HG03457 (cell line): ENCODE measurements at regions not wholly inside any gene's neighbourhood (a gene's known extent, or its start where the extent isn't known, plus 50 kb on each side); places are given as distances from the start of the nearest gene placed in this dataset.

ENCODE experiments used
- ATAC-seq: cut with Tn5 transposase; IDR thresholded peaks from one replicate; pipeline ENCODE4 v1.9.1; 2021; ENCODE audit warnings: moderate number of reproducible peaks; ENCODE audit not compliant: unreplicated experiment

DNA sequence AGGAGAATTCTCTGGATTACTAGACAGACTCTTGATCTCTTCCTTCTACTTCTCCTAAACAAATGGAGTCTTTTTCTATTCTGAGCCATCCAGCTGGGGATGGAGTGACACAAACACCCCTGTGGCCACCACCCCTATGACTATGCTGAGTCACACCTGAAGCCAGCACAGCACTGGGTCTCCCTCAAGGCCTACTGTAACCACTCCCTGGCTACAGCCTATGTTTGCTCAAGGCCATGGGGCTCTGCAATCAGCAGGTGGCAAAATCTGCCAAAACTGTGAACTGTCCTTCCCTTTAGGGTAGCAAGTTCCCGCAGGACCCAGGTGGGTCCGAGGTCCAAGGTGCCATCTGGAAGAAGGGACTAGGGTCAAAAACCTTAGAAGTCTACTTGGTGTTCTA is 132.3 kb downstream of the TINAG start:
- ATAC-seq: no peak

DNA sequence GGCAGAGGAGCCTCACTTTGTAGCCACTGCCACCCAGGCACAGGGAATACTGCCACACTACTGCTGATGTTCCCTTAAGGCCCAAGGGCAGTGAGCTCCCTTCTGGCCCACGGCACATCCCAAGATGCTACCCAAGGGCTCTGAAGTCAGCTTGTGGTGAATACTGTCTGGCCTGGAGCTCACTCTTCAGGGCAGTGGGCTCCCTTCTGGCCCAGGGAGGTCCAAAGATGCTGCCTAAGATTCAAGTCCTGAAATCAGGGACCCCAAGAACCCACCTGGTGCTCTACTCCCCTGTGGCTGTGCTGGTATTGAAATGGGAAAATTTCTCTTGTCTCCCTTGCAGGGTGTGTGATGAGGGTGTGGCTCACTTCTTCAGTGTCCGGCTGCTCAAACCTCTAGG is 132.8 kb downstream of the TINAG start:
- no peak for ATAC-seq

DNA sequence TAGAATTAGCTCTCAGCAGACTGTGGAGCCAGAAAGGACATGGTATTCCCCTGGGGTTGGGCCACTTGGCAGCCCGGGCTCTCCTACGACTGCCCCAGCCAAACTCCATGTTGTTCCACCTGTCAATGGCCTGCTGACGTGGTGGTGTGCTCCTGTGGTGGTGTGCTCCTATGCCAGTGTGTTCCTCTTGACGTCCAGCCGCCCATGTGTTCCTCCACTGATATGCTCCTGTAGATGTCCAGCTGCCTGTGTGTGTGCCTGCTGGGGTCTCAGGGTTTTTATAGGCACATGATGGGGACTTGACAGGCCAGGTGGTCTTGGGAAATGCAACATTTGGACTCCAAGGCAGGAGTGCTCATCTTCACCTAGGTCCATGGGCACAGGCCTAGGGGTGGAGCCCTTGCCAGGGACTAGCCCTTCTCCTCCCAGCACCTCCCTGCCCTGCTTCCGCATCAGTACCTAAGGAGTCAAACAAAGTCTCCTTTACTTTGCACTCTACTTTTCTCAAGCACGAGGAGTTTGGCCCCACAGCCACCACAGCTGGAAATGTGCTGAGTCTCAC is 133.5 kb downstream of the TINAG start:
- no peak for ATAC-seq

DNA sequence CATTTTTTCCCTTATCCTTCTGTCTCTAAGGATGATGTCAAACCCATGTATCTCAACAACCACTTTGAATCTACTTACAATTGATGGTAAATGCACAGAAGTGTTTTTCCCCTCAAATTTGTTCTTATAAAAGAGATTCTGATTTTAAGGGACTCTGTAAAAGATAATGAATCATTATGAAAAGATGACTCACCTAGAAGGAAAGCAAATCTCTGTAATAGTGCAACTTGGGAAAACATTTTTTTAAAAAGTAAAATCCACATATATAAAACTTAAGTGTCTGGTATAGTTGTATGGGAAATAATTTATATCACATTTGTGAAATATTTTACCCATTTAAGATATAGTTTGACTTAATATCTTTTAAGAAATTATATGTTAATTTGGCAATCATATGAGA is 137.0 kb downstream of the TINAG start:
- ATAC-seq: no peak

DNA sequence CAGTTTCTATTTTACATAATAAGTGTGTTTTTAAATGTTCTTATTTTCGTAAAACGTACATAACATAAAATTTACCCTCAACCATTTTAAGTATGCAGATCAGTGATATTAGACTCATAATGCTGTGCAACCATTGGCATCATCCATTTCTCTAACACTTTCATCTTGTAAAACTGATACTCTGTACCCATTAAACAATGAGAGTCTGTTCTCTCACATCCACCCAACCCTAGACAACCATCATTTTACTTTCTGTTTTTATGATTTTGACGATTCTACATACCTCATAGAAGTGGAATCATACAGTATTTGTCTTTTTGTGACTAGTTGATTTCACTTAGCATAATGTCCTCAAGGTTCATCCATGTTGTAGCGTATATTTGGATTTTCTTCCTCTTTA is 140.4 kb downstream of the TINAG start:
- no peak for ATAC-seq

DNA sequence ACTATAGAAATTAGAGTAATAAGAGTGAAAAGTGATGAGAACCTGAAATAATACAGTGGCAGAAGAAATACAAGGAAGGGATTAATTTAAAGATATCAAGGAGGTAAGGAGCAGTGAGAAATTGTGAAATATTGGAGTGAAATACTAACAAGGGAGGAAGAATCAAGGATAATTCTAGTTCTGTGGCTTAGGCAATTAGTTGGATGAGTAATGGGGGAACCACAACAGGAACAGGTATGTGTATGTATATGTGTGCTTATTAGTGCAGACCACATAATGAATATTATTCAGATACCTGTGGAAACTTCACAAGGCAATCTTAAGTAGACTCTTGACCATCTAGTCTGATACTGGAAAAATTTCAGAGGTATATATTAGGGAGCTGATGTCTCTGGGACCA is 143.3 kb downstream of the TINAG start:
- ATAC-seq: no peak

DNA sequence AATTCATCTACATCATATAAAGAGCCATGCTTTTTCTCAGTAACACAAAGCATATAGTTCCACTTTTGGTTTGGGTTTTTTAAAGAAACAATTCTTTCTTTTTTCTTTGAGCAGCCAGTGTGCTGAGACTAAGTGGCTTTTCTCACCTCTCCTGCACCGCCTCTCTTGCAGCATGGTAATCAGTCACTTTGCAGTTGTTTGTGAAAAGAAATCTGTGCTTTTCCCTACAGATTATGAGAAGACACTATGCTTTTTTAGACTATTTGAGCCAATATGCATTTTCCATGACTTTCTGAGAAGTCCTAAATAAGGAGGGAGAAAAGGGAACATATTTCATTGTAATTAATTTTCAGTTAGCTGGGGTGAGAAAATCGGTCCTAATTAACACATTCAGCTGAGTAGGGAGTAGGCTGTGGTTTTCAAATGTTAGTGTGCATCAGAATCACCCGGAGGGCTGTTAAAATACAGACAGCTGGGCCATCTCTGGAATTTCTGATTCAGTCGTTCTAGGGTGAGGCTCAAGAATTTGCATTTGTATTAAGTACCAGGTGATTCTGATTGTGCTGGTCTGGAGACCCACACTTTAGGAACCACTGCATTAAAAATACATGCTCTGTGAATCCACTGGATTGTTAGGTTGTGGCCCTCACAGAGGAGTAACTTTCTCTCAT is 155.2 kb downstream of the TINAG start:
- ATAC-seq: no peak

DNA sequence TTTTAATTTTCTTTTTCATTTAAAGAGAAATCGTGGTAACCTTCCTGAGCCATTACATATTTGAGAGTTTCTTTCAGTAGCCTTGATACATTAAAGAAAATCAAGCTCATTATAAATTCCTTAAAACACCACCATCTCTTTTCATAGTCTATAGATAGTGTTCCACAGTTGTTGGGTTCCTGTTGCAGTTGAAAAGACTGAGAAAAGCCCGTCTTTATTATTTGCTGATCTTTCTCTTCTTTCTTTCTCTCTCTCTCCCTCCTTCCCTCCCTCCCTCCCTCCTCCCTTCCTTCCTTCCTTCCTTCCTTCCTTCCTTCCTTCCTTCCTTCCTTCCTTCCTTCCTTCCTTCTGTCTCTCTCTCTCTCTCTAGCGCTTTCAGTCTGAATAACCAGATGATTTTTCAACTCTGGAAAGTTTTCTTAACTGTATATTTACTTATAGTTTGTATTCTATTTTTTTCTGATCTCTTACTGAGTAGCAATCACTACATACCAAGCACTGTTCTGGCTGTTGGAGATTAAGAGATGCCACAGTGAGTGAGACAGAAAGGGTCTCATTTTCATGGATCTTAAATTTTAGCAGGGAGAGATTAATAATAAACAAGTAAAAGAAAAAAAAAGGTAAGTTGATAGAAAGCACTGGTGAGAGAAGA is 157.5 kb downstream of the TINAG start:
- no peak for ATAC-seq

DNA sequence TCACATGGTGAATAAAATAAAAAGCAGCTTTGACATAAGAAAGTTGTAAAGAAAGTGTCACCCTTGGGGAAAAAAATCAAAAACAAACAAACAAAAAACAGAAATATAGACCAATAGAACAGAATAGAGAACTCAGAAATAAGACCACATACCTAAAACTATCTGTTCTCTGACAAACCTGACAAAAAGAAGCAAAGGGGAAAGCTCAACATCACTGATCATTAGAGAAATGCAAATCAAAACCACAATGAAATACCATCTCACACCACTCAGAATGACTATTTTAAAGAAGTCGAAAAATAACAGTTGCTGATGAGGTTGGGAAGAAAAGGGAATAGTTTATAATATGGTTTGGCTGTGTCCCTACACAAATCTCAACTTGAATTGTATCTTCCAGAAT is 159.1 kb downstream of the TINAG start:
- no peak for ATAC-seq

DNA sequence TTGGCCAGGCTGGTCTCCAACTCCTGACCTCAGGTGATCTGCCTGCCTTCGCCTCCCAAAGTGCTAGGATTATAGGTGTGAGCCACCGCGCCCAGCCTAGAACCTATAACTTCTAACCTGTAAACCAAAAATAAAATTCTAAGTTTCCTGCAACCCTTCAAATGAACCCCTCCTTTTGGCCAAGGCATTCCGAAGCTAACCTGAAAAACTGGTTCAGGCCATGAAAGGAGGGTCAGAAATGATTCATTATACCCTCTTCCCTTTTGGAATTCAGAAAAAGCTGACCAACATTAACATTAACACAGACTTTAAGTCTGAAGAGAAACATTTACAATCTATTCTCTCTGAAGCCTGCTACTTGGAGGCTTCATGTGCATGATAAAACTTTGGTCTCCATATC is 165.1 kb downstream of the TINAG start:
- ATAC-seq: no peak

DNA sequence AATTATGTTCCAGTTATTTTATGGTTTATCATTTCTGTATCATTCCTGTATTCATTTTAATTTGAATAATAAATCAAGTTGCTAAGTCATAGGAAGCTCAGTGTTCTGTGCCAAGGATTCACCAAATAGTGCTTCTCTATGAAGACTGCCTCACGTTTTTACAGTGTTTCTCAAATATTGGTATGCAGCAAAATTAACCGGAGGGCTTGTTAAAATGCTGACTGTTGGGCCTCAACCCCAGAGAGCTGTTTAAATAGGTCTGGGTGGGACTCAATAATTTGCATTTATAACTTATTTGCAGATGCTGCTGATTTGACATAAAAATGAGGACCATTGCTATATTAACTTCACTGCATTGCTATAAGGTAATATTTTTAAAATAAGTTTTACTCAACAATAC is 166.7 kb downstream of the TINAG start:
- ATAC-seq: no peak

DNA sequence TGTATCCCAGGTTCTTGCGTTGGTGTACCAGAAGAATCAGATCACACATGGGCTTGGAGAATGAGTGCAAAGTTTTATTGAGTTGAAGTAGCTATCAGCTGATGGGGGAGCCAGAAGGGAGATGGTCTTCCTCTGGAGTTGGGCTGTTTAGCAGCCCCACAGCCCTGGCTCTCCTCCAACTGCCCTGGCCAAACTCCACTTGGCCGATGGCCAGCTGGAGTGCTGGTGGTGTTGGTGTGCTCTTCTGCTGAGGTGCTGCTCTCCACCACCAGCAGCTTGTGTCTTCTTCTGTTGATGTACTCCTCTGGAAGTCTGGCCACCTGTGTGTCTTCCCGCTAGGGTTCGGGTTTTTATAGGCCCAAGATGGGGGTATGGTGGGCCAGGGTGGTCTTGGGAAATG is 172.8 kb downstream of the TINAG start:
- ATAC-seq: no peak

DNA sequence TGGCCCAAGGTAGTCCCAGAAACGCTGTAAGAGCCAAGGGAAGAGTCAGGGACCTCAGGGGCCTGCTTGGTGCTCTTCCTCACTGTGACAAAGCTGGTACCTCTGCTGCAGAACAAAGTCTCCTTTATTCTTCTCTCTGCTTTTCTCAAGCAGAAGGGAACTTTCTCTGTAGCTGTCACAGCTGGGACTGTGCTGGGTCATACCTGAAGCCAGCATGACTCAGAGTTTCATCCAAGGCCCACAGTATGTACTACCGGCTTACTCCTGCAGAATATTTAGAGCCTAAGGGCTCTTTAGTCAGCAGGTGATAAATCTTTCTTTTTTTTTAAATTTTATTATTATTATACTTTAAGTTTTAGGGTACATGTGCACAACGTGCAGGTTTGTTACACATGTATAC is 183.2 kb downstream of the TINAG start:
- no peak for ATAC-seq

DNA sequence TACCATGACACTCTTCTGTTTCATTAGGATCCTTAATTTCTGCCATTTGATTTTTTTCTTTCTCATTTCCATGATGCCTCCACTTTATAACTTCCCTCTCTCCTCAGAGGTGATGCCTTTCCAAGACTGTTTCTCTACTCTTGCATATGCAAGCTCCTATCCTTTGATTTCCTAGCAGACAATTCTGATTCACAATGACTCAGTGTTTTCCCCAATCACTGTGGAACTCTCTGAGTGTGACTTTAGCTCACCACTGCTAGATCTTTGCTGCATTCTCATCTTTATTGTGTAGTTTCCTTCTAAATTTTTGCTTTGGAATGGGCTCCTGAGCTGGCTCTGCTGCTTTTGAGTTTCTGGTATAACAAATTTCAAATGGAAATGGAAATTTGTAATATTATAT is 184.9 kb downstream of the TINAG start:
- ATAC-seq: no peak

DNA sequence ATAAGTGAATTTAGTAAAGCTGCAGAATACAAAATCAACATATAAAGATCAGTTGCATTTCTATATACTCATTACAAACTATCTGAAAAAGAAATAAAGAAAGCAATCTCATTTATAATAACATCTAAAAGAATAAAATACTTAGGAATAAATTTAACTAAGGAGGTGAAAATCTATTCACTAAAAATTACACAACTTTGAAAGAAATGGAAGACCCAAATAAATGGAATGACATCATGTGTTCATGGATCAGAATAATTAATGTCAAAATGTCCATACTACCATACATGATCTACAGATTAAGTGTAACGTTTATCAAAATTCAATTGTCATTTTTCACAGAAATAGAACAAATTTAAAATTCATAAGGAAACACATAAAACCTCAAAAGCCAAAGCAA is 194.9 kb downstream of the TINAG start:
- ATAC-seq: no peak

DNA sequence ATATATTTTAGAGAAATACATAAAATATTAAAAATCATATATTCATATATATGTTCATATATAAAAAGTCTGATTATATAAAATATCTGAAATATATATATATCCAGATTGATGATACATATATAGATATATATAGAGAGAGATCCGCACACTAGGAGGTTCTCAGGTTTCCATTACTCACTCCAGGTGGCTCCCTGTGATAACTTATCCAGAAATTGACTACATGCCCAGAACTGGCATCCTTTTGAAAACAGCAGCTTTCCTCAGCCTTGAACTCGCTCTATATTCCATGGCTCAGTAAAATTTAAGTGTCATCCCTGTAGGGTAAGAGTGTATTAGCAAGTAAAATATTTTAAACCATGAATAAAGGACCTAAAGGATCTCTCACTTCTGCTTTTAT is 206.8 kb downstream of the TINAG start:
- ATAC-seq: no peak

DNA sequence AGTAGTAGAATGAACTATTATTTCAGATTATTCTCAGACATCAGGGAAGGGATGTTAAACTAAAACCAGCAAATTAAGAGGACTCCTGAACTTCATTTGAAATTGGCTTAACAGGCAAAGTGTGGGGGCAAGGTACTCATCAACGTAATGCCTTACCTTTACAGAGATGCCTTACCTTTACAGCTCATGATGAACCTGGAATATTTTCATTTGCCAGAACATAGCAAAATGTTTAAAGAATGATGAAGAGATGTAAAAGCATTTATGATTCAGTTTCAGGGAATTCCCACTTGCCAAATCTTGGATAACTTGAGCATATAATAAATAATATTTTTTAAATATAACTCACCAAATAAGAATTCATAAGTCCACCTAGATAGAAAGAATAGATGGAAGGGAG is 207.5 kb downstream of the TINAG start:
- ATAC-seq: no peak

DNA sequence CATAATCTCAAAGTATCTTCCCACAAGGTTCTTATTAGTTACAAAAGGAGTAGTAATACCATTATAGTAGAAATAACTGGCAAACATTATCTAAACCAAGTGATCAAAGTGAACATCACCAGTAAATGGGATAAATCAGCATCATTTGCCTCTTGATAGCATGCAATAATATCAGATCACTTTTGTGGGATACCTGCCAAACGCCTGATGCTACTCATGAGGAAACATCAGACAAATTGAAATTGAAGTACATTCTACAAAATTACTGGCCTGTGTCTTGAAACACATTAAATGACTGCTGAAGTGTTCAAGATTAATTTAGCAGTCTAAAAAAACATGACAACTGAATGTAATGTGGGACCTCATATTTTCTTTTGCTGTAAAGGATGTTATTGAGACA is 208.1 kb downstream of the TINAG start:
- no peak for ATAC-seq

DNA sequence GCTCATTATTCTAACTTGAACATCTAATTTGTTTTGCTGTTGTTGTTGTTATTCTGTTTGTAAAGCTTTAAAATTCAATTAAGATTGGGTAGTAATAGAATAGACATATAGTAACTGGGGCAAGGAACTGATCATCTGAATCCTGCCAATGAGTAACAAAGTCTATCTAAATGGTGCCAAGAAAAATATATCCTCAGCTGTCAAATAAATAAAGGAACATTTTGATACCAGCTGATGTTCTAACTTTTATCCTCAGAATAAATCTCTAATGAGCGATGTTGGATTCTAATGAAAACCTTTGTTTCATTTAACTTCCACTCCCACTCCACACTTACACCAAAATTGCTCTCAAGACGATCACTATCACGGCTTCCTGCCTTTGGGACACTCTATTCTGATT is 210.9 kb downstream of the TINAG start:
- ATAC-seq: no peak

DNA sequence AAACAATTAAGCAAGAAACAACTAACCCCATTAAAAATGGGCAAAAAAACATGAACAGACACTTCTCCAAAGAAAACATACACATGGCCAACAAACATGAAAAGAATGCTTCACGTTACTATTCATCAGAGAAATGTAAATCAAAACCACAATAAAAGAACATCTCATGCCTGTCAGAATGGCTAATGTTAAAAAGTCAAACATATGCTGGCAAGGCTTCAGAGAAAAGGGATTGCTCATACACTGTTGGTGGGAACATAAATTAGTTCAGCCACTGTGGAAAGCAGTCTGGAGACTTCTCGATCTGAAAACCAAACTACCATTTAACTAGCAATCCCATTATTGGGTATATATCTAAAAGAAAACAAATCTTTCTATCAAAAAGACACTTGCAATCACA is 217.5 kb downstream of the TINAG start:
- no peak for ATAC-seq

DNA sequence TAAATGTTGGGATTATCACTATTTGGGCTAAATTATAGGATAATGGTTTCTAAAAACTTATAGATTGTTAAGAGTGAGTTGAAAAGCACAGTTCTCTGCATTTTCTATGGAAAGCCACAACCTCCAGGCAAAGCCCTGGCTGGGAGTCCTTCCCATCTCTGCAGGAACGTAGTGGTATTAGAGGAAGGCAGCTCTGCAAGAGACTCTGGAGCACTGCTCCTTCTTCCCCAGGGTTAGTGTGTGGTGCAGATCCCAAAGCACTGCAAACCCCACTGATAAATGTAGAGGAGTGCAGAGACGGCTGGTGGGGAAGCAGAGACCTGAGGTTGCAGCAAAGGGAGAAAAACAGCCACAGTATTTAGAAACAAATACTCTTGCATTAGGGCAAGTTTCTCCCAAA is 225.3 kb downstream of the TINAG start:
- ATAC-seq: no peak

DNA sequence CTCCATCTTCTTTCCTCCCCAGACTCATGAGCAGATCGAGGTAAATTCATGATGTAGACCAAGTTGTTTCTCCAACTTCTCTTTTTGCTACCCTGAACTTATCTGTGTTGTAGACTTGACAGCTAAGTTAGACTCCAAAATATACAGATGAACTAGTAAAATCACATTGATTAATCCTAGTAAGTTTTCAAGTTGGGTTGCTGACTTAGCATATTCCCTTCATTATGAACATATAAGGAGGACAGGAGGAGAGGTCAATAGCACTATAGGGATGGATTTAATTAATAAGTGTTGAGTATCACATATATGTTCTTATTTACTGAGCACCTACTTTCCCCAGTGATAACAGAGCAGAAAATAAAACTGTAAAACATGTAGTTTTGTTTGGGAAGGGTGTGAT is 227.3 kb downstream of the TINAG start:
- no peak for ATAC-seq

DNA sequence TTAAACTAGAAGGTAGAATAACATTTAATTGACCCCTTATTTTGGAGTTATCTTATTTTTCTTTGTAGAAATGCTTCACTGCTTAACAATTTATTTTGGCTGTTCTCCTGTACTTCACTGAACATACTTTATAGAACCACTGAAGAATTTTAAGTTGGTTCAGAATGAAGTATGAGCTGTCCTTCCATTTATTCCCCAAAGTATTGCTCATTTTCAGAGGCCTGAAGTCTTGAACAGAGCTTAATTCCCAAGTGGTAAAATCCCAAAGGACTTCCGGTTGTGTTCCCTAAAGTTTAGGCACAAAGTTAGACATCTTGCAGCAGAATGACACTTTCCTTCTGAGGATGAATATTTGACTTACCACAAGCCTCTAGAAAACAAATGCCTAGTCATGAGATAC is 233.3 kb downstream of the TINAG start:
- ATAC-seq: no peak
